OCI-LY3 (cell line): ENCODE measurements at regions not wholly inside any gene's neighbourhood (a gene's known extent, or its start where the extent isn't known, plus 50 kb on each side); places are given as distances from the start of the nearest gene placed in this dataset.

Experiments used
- CTCF ChIP-seq: fragments of 200-600, 300-600 bp; sonication (generic); IDR thresholded peaks from 2 replicates; pipeline ENCODE4 v1.5.1; 2014; ENCODE audit warnings: antibody characterized with exemption, low read length, low read depth
- EZH2phosphoT487 ChIP-seq: fragments of 200-600 bp; shearing (Covaris generic); IDR thresholded peaks from 2 replicates; pipeline ENCODE4 v1.6.1; 2018; ENCODE audit warnings: antibody characterized with exemption, mixed run types, low read depth

GRCh38 chr2:153645599-153645998, 167.0 kb upstream of the RPRM start:
- TF ChIP-seq CTCF (no peak), EZH2phosphoT487 (no peak)
